ENCODE measurements at regions not wholly inside any gene's neighbourhood (a gene's known extent, or its start where the extent isn't known, plus 50 kb on each side); places are given as distances from the start of the nearest gene placed in this dataset.

DNA sequence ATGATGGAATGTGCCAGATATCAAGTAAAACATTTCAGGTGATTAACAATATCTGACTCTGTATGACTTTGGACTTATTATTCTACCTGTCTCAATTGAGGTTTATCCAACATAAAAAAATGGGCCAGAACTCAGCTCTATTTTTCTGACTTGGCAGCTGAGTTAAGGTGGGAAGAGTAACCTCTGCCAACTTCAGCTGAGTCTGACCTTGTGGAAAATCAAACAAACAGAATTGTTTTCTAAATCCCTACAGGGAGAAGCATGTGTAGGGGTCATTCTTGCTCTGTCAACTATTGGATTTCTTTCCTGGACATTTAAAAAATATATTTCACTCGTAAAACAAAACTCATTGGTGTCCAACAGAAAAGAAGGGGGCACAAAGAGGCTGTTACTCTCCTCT lies 139.4 kb upstream of the TLR4 start:
- Histone ChIP-seq H3K23ac (ENCODE audit: low read length in 2 of 2) (no peak overlapping the region), H4K91ac (ENCODE audit: low read length) (no peak overlapping the region), H3K9me3 (ENCODE audit: control insufficient read depth, low read length) (no peaks in the 10 kb centered on the region), H2BK120ac (ENCODE audit: low read depth, low read length) (no peak overlapping the region), H3K18ac (ENCODE audit: low read depth in 1 of 2, low read length in 2 of 2) (no peak overlapping the region), H2BK15ac (ENCODE audit: low read depth, poor library complexity, severe bottlenecking) (no peak overlapping the region), H3K4me1 (ENCODE audit: control insufficient read depth, insufficient read depth, low read depth, low read length) (no peaks in the 10 kb centered on the region), H3K4ac (ENCODE audit: low read depth in 1 of 2, low read length in 2 of 2) (no peak overlapping the region), H3K14ac (ENCODE audit: low read length in 2 of 2) (no peak overlapping the region), H3K27me3 (ENCODE audit: control insufficient read depth in 1 of 2, insufficient read depth in 1 of 2, low read length in 2 of 2) (no peaks in the 10 kb centered on the region), H3K27ac (ENCODE audit: low read length, poor library complexity, severe bottlenecking) (no peak overlapping the region), H3K36me3 (ENCODE audit: control insufficient read depth in 1 of 2, insufficient read depth in 2 of 2, low read depth in 1 of 2, low read length in 2 of 2) (no peaks in the 10 kb centered on the region), H4K8ac (ENCODE audit: low read length) (no peak overlapping the region), H2AFZ (ENCODE audit: low read depth, low read length) (no peak overlapping the region), H2AK5ac (ENCODE audit: low read length, severe bottlenecking) (no peak overlapping the region), H3K4me2 (ENCODE audit: low read length, poor library complexity, severe bottlenecking) (no peak overlapping the region), H2BK12ac (ENCODE audit: low read length in 2 of 2) (no peak overlapping the region), H2BK5ac (ENCODE audit: low read depth, low read length, poor library complexity, severe bottlenecking) (no peak overlapping the region), H3K79me1 (replicated peaks; ENCODE audit: low read length, poor library complexity, severe bottlenecking) (no peaks in the 10 kb centered on the region), H3K4me3 (ENCODE audit: insufficient read depth in 1 of 2, low read depth in 1 of 2, low read length in 2 of 2) (no peak overlapping the region), H3K9ac (ENCODE audit: low read length) (no peak overlapping the region)
- WGBS, result no CpG with 5 or more reads among the region's 1 CpG
- DNase-seq, result no peak

DNA sequence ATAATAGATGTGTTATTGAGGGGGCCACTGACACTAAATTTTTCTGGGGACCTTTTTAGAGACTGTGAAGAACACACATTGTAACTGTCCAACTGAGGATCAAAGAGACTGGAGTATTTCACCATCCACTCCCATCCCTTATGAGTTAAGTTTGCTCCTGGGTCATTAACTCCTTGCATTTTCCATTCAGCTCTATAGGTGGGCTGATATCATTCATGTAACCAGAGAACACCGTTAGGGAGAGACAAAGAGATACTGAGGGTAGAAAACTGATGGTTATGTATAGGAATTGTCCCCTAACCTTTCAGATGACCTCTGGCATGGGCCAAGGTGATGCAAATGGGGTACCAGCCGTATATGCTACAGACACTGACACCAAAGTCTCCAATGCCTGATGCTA lies 142.4 kb upstream of the TLR4 start:
- Histone ChIP-seq H3K9me3 (ENCODE audit: control insufficient read depth, low read length) (no peaks in the 10 kb centered on the region), H3K4me3 (ENCODE audit: insufficient read depth in 1 of 2, low read depth in 1 of 2, low read length in 2 of 2) (no peak overlapping the region), H3K27ac (ENCODE audit: low read length, poor library complexity, severe bottlenecking) (no peak overlapping the region), H2AK5ac (ENCODE audit: low read length, severe bottlenecking) (no peak overlapping the region), H3K79me1 (replicated peaks; ENCODE audit: low read length, poor library complexity, severe bottlenecking) (no peaks in the 10 kb centered on the region), H3K27me3 (ENCODE audit: control insufficient read depth in 1 of 2, insufficient read depth in 1 of 2, low read length in 2 of 2) (no peaks in the 10 kb centered on the region), H3K14ac (ENCODE audit: low read length in 2 of 2) (no peak overlapping the region), H3K4me2 (ENCODE audit: low read length, poor library complexity, severe bottlenecking) (no peak overlapping the region), H3K9ac (ENCODE audit: low read length) (no peak overlapping the region), H3K36me3 (ENCODE audit: control insufficient read depth in 1 of 2, insufficient read depth in 2 of 2, low read depth in 1 of 2, low read length in 2 of 2) (no peaks in the 10 kb centered on the region), H3K23ac (ENCODE audit: low read length in 2 of 2) (no peak overlapping the region), H4K8ac (ENCODE audit: low read length) (no peak overlapping the region), H3K4ac (ENCODE audit: low read depth in 1 of 2, low read length in 2 of 2) (no peak overlapping the region), H2BK5ac (ENCODE audit: low read depth, low read length, poor library complexity, severe bottlenecking) (no peak overlapping the region), H2AFZ (ENCODE audit: low read depth, low read length) (no peak overlapping the region), H4K91ac (ENCODE audit: low read length) (no peak overlapping the region), H2BK120ac (ENCODE audit: low read depth, low read length) (no peak overlapping the region), H2BK15ac (ENCODE audit: low read depth, poor library complexity, severe bottlenecking) (no peak overlapping the region), H2BK12ac (ENCODE audit: low read length in 2 of 2) (no peak overlapping the region), H3K4me1 (ENCODE audit: control insufficient read depth, insufficient read depth, low read depth, low read length) (no peaks in the 10 kb centered on the region), H3K18ac (ENCODE audit: low read depth in 1 of 2, low read length in 2 of 2) (no peak overlapping the region)
- no peak for DNase-seq
- 50% methylated on average over 2 of the region's 2 CpGs for WGBS

DNA sequence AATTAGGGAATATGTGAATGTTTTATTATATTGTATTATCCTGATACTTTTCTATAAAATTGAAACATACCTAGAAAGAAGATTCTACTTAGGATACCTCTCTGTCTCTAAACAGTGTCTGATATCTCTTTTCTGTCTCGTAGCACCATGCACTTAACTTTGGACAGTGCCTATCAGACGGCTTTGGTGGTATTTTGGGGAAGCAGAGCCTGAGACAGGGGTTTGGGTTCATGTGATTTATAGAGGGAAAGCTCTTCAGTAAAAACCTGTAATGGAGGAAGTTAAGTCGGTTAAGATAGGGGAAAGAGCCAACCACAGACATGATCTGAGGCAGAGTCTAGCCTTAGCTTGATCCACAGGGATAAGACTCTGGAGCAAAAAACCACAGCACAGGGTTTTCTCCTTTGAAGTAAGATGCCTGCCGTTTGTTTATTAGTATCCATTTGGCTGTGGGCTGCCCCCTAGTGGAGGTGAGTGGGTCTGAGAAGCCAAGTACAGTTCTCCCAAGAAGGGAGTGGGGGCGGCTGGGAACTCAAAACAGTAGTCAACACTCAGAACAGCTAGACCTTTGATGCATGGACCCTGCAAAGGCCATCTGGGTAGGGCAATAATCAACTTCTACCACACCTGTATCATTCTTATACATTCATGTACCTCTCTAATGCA lies 141.2 kb upstream of the ASTN2 start:
- Histone ChIP-seq H3K18ac (ENCODE audit: low read depth in 1 of 2, low read length in 2 of 2) (no peak overlapping the region), H2BK12ac (ENCODE audit: low read length in 2 of 2) (no peak overlapping the region), H3K36me3 (ENCODE audit: control insufficient read depth in 1 of 2, insufficient read depth in 2 of 2, low read depth in 1 of 2, low read length in 2 of 2) (no peaks in the 10 kb centered on the region), H3K4me1 (ENCODE audit: control insufficient read depth, insufficient read depth, low read depth, low read length) (no peaks in the 10 kb centered on the region), H3K9ac (ENCODE audit: low read length) (no peak overlapping the region), H4K91ac (ENCODE audit: low read length) (no peak overlapping the region), H3K27ac (ENCODE audit: low read length, poor library complexity, severe bottlenecking) (no peak overlapping the region), H3K9me3 (ENCODE audit: control insufficient read depth, low read length) (no peaks in the 10 kb centered on the region), H3K79me1 (replicated peaks; ENCODE audit: low read length, poor library complexity, severe bottlenecking) (no peaks in the 10 kb centered on the region), H2AFZ (ENCODE audit: low read depth, low read length) (no peak overlapping the region), H2AK5ac (ENCODE audit: low read length, severe bottlenecking) (no peak overlapping the region), H4K8ac (ENCODE audit: low read length) (no peak overlapping the region), H2BK15ac (ENCODE audit: low read depth, poor library complexity, severe bottlenecking) (no peak overlapping the region), H2BK120ac (ENCODE audit: low read depth, low read length) (no peak overlapping the region), H3K27me3 (ENCODE audit: control insufficient read depth in 1 of 2, insufficient read depth in 1 of 2, low read length in 2 of 2) (no peaks in the 10 kb centered on the region), H3K23ac (ENCODE audit: low read length in 2 of 2) (no peak overlapping the region), H2BK5ac (ENCODE audit: low read depth, low read length, poor library complexity, severe bottlenecking) (no peak overlapping the region), H3K14ac (ENCODE audit: low read length in 2 of 2) (no peak overlapping the region), H3K4ac (ENCODE audit: low read depth in 1 of 2, low read length in 2 of 2) (no peak overlapping the region), H3K4me2 (ENCODE audit: low read length, poor library complexity, severe bottlenecking) (no peak overlapping the region), H3K4me3 (ENCODE audit: insufficient read depth in 1 of 2, low read depth in 1 of 2, low read length in 2 of 2) (no peak overlapping the region)
- peak; percentile 10 for DNase-seq
- WGBS, result 68% methylated on average over 5 of the region's 5 CpGs

DNA sequence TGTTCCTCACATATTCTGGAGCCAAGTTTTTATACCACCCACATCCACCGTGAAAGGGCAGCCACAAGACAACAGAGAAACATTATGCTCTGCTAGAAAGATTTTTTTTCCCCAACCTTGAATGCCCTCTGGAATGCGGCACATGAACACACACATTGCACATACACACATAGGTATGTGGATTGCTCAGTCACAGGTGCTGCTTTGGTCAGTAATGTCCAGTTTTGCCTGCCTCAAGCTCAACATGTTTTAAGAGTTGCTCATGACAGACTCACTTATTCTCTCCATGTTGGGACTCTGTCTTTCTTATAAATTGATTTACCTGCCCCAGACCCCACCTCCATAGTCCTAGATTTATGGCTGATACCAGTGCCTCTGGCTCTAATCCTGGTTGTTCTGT lies 138.0 kb upstream of the ASTN2 start:
- H4K8ac ChIP-seq (ENCODE audit: low read length), result no peak overlapping the region
- no peak overlapping the region for H2BK5ac ChIP-seq (ENCODE audit: low read depth, low read length, poor library complexity, severe bottlenecking)
- no peaks in the 10 kb centered on the region for H3K9me3 ChIP-seq (ENCODE audit: control insufficient read depth, low read length)
- no peak overlapping the region for H3K4me2 ChIP-seq (ENCODE audit: low read length, poor library complexity, severe bottlenecking)
- no peak overlapping the region for H3K4me3 ChIP-seq (ENCODE audit: insufficient read depth in 1 of 2, low read depth in 1 of 2, low read length in 2 of 2)
- DNase-seq, result no peak
- no peak overlapping the region for H2BK12ac ChIP-seq (ENCODE audit: low read length in 2 of 2)
- H3K36me3 ChIP-seq (ENCODE audit: control insufficient read depth in 1 of 2, insufficient read depth in 2 of 2, low read depth in 1 of 2, low read length in 2 of 2), result no peaks in the 10 kb centered on the region
- no peak overlapping the region for H2AK5ac ChIP-seq (ENCODE audit: low read length, severe bottlenecking)
- H3K27ac ChIP-seq (ENCODE audit: low read length, poor library complexity, severe bottlenecking), result no peak overlapping the region
- no peak overlapping the region for H3K4ac ChIP-seq (ENCODE audit: low read depth in 1 of 2, low read length in 2 of 2)
- no peak overlapping the region for H2AFZ ChIP-seq (ENCODE audit: low read depth, low read length)
- no peak overlapping the region for H2BK15ac ChIP-seq (ENCODE audit: low read depth, poor library complexity, severe bottlenecking)
- no peak overlapping the region for H3K14ac ChIP-seq (ENCODE audit: low read length in 2 of 2)
- H3K27me3 ChIP-seq (ENCODE audit: control insufficient read depth in 1 of 2, insufficient read depth in 1 of 2, low read length in 2 of 2), result peaks cover 0 to 5% of the 10 kb centered on the region in 2 experiments
- no peaks in the 10 kb centered on the region for H3K4me1 ChIP-seq (ENCODE audit: control insufficient read depth, insufficient read depth, low read depth, low read length)
- no peak overlapping the region for H3K18ac ChIP-seq (ENCODE audit: low read depth in 1 of 2, low read length in 2 of 2)
- no peak overlapping the region for H4K91ac ChIP-seq (ENCODE audit: low read length)
- H3K79me1 ChIP-seq (replicated peaks; ENCODE audit: low read length, poor library complexity, severe bottlenecking), result no peaks in the 10 kb centered on the region
- WGBS, result 75% methylated on average over 2 of the region's 2 CpGs
- H3K9ac ChIP-seq (ENCODE audit: low read length), result no peak overlapping the region
- H3K23ac ChIP-seq (ENCODE audit: low read length in 2 of 2), result no peak overlapping the region
- H2BK120ac ChIP-seq (ENCODE audit: low read depth, low read length), result no peak overlapping the region
